GM12878 (cell line): ENCODE measurements at regions not wholly inside any gene's neighbourhood (a gene's known extent, or its start where the extent isn't known, plus 50 kb on each side); places are given as distances from the start of the nearest gene placed in this dataset.

Experiments
- CTCF ChIP-seq, 3 experiments: IDR thresholded peaks in 2 of 3; conservative IDR thresholded peaks in 1 of 3; 2 replicates each; pipeline ENCODE4 v1.5.1; 2011; ENCODE audit warnings: low read depth in 3 of 3, low read length in 3 of 3, mild to moderate bottlenecking in 3 of 3, control low read depth in 2 of 3, moderate library complexity in 2 of 3, inconsistent platforms in 1 of 3, mixed read lengths in 1 of 3; ENCODE audit not compliant: control insufficient read depth in 2 of 3, insufficient read depth in 1 of 3; ENCODE audit errors: extremely low read depth in 1 of 3
- EP300 ChIP-seq, 2 experiments: fragments of 150-350 bp in 1 of 2; IDR thresholded peaks; 2 replicates each; pipeline ENCODE4 v1.6.1; 2011 to 2012; ENCODE audit warnings: low read depth in 2 of 2, low read length in 2 of 2, borderline replicate concordance in 1 of 2, improper control_type of control experiment in 1 of 2, inconsistent platforms in 1 of 2; ENCODE audit not compliant: control insufficient read depth in 1 of 2
- HDAC6 ChIP-seq: fragments of 200-600 bp; sonication (generic); IDR thresholded peaks from one replicate; pipeline ENCODE4 v1.8.0; 2017; ENCODE audit warnings: antibody characterized with exemption; ENCODE audit not compliant: unreplicated experiment
- MXI1 ChIP-seq: fragments of 150-350 bp; IDR thresholded peaks from 2 replicates; pipeline ENCODE4 v1.6.1; 2011; ENCODE audit warnings: low read depth, mild to moderate bottlenecking, inconsistent platforms, low read length, improper control_type of control experiment
- PAX5 ChIP-seq: IDR thresholded peaks from 2 replicates; pipeline ENCODE4 v1.6.1; 2011; ENCODE audit warnings: low read depth, low read length, borderline replicate concordance
- POLR2A ChIP-seq: IDR thresholded peaks from 2 replicates; pipeline ENCODE4 v1.6.1; 2011; ENCODE audit warnings: low read depth, mild to moderate bottlenecking, low read length
- RFX5 ChIP-seq: IDR thresholded peaks from 2 replicates; pipeline ENCODE4 v1.6.1; 2011; ENCODE audit warnings: low read depth, low read length, improper control_type of control experiment
- SRF ChIP-seq, 2 experiments: IDR thresholded peaks; 2 replicates each; pipeline ENCODE4 v1.6.1; 2011; ENCODE audit warnings: low read depth in 2 of 2, low read length in 2 of 2, mild to moderate bottlenecking in 1 of 2, moderate library complexity in 1 of 2
- TAF1 ChIP-seq: IDR thresholded peaks from 2 replicates; pipeline ENCODE4 v1.6.1; 2011; ENCODE audit warnings: mild to moderate bottlenecking, low read depth, low read length, borderline replicate concordance
- TARDBP ChIP-seq: IDR thresholded peaks from 2 replicates; pipeline ENCODE4 v1.6.1; 2016; ENCODE audit warnings: borderline replicate concordance
- YBX1 ChIP-seq: fragments of 450-650 bp; IDR thresholded peaks from 2 replicates; pipeline ENCODE4 v1.6.1; 2016; ENCODE audit warnings: antibody characterized with exemption
- ZBTB4 ChIP-seq: fragments of 450-650 bp; formaldehyde crosslinking; IDR thresholded peaks from 2 replicates; pipeline ENCODE4 v1.4.0; 2022; ENCODE audit warnings: mild to moderate bottlenecking, moderate library complexity
- TF ChIP-seq, protein P1 (sequence below): IDR thresholded peaks from 2 replicates; pipeline ENCODE4 v1.6.1; 2012; ENCODE audit warnings: low read depth, low read length, improper control_type of control experiment

DNA sequence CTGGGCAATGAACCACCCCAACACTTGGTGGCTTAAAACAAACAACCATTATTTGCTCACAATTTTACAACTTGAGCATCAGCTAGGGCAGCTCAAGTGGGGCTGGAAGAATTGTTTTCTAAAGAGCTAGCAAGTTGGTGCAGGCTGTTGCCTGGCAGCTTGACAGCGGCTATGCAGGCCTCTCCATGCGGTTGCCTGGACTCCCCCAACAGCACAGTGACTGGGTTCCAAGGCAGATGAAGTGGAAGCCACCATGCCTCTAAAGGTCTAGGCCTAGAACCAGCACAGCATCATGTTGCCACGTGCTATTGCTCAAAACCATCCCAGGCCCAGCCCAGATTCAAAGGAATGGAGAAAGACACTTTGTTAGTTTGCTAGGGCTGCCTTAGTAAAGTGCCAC, 114.8 kb downstream of the BCOR start:
- TF ChIP-seq ZBTB4 (CRISPR knock-in tag), result no peak
- TF ChIP-seq POLR2A, result no peak
- no peak for TF ChIP-seq YBX1
- TF ChIP-seq TAF1, result no peak
- TF ChIP-seq MXI1, result no peak
- no peak for TF ChIP-seq CTCF (IDR thresholded peaks at IDR 0.05 in 2 of 3, conservative IDR thresholded peaks at IDR 0.05 in 1 of 3; ENCODE audit: control insufficient read depth in 2 of 3, extremely low read depth in 1 of 3, insufficient read depth in 1 of 3, low read depth in 3 of 3, low read length in 3 of 3)
- no peak for TF ChIP-seq PAX5
- no peak for TF ChIP-seq RFX5
- TF ChIP-seq SRF (IDR thresholded peaks at IDR 0.05; ENCODE audit: low read depth in 2 of 2, low read length in 2 of 2), result no peak
- no peak for TF ChIP-seq EP300 (IDR thresholded peaks at IDR 0.05; ENCODE audit: borderline replicate concordance in 1 of 2, control insufficient read depth in 1 of 2, low read depth in 2 of 2, low read length in 2 of 2)
- no peak for TF ChIP-seq TARDBP
- TF ChIP-seq, protein P1, sequence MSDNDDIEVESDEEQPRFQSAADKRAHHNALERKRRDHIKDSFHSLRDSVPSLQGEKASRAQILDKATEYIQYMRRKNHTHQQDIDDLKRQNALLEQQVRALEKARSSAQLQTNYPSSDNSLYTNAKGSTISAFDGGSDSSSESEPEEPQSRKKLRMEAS, result no peak
- no peak for TF ChIP-seq HDAC6
